GM12872 (cell line): ENCODE measurements at regions not wholly inside any gene's neighbourhood (a gene's known extent, or its start where the extent isn't known, plus 50 kb on each side); places are given as distances from the start of the nearest gene placed in this dataset.

ENCODE experiments used
- CTCF ChIP-seq: IDR thresholded peaks from 3 replicates; pipeline ENCODE4 v1.5.1; 2011; ENCODE audit warnings: low read depth, mild to moderate bottlenecking, low read length, moderate library complexity; ENCODE audit not compliant: insufficient read depth

GRCh38 chr2:175454953-175455389, 273.5 kb upstream of the ATP5MC3 start:
- TF ChIP-seq CTCF = no peak

DNA sequence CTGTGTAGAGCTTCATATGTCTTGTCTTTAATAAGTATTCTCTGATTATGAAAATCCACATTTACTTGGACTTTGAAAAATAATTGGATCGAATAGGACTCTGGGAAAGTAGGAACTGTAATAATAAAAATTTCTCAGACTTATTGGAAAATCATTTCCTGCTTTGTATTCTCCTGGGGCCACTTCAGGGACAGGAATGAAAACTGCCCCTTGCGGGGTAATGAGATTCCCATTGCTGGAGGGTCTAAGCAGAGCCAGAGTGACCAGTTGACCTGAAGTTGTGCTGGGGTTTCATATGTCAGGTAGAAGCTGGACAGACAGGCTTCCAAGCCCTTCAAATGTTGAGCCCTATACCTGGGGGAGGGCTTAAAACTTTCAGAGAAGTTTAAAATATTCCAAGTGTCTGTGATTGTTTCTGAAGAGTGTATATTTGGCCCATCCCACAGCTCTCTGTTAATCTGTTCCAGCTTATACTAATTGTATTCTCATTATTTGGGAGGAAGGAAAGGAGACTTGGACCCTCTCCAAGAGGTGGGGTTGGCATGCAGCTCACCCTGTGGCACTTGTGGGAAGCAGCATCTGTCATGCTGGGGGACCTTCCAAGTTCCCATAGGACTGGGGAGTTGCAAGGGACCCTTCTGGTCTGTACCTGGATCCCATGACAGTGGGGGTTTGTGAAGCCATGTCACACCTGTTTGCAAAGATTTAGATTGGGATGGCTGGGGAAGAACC, 268.7 kb upstream of the ATP5MC3 start:
- TF ChIP-seq CTCF = no peak

DNA sequence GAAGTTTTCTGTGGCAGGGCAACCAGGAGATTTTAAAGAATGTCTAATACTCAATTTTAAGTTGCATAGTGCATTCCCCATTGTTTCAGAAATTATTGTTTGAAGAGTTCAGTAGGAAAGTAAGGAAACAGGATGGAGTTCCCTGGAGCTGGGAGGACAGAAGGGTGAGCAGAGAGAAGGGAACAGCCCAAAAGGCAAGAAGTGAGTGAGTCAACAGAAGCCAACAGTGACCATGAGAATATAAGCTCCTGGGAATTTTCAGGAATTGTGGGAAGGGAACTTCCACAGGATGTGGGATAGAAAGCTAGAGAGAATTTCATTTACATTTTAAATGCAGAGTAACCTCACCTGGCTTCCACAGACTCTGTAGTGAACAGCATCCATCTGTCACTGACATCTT, 268.1 kb upstream of the ATP5MC3 start:
- TF ChIP-seq CTCF = no peak

DNA sequence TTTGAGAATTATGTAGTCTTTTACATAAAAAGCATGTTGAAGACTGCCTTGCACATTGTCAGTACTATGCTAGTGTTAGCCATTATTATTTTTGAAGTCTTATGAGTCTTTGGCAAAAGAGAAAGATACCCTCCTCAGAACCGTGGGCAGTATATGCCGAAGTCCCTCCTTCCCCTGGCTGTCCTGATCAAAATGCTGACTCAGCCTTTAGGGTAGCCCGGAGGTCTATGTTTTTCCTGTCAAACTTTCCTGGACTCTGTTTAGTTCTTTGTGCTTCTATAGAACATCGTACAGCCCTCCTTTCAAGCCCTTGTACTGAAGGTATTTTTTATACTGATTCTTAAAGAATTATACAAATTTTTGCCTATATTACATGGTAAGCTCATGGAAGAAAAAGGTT, 264.7 kb upstream of the ATP5MC3 start:
- no peak for TF ChIP-seq CTCF

- TF ChIP-seq CTCF = no peak
Measured at GRCh38 chr2:175445281-175445680, 263.8 kb upstream of the ATP5MC3 start.

DNA sequence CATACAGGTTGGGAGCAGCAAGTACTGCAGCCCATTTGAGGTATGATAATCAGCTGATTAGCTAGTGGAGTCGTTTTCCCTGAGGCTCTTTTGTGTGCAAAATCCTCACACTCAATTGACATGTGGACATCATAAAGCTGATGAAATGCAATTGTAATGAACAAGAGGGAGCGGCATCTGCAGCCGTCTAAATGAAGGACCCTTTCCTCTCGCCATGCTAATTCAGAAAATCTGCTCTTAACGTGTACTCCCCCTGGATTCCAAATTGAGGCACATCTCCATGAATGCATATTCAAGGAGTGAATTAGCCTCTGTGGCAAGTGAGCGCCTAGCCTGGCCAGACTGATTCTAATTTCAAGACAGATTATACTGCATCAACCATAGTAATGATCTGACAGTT, 260.9 kb upstream of the ATP5MC3 start:
- no peak for TF ChIP-seq CTCF

DNA sequence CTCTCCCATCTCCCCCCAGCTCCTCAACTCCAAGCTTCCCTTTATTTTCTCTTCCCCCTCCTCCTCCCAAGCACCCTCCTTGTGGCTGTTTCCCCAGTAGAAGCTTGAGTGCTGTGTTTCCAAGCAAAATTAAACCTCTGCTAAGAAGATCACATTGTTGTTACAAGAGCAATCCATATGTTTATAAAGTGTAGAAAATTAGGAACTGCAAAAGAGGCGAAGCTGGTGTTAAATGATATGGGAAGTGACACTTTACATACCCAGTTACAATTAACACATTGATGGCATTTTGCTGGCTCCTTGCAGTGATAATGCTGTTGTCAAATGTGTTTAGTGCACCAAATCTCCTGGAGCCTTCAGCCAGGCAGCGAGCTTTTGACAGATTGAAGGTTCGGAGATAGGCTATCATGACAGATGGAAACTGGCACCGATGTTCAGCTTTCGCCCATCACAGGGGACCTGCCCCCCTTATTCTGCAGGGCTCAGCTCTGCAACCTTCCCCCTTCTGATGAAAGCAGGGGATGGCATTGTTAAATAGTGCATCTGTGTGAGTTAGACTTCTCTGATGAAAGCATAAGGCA, 259.8 kb upstream of the ATP5MC3 start:
- TF ChIP-seq CTCF = no peak

- TF ChIP-seq CTCF = no peak
Measured at GRCh38 chr2:175439416-175439815, 257.9 kb upstream of the ATP5MC3 start.
